HG02610 (cell line): ENCODE measurements at regions not wholly inside any gene's neighbourhood (a gene's known extent, or its start where the extent isn't known, plus 50 kb on each side); places are given as distances from the start of the nearest gene placed in this dataset.
"Not testable (repeated sequence)": the region's sequence is repeated elsewhere in the genome, so short reads cannot be mapped to it uniquely, and the experiment has no call there.

ENCODE experiments used
- ATAC-seq: cut with Tn5 transposase; IDR thresholded peaks from one replicate; pipeline ENCODE4 v1.9.1; 2021; ENCODE audit warnings: mild to moderate bottlenecking, moderate library complexity; ENCODE audit not compliant: unreplicated experiment

DNA sequence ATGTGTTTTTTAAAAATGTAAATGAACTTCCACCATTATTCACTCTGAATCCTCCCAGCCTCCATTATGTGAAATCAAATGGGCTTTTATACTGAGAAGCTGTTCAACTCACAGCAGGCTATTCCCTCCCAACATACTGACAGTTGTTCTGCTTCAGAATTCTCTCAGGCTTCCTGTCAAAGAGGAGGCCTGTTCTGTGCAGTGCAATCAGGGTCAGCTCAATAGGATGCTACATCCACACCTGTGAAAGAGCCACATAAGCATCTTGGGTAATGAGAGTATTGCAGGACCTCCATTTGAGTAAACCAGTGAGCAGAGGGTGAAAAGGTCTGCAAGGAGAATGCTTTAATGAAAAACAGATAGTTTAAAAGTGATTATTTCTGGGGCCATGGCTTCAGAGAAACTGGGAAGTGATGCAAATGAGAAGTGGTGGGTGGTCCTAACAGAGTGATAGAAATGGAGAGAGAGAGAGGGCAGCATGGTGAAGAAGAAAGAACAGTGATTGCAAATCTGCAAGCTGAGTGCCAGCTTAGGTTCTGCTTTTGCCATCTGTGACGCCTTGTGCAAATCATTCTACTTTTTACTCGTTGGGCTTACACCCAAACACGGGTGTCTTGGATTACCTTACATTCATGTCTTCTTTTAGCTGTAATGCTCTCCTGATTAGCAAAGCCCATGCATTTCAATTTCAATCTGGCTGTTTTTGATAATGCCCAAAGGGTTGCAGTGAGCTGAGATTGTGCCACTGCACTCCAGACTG is 202.5 kb upstream of the NMUR2 start:
- no peak for ATAC-seq

DNA sequence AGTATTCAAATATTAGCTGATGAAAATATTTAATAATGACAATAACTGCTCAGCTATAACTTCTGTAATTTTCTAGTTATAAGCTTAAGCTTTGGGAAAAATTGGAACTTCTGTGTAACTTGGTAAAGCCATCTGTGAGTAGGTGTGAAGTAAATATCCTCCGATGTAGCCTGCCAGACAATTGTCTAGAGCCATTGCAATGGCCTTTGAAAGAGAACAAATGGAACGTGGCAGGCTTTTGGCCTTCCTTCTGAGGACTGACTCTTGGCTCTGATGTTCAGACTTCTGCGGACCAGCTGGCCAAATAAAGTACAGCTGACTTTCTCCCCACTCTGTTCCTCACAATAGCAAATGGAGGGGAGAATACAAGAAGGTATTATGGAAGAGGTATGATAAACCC is 203.4 kb upstream of the NMUR2 start:
- no peak for ATAC-seq

DNA sequence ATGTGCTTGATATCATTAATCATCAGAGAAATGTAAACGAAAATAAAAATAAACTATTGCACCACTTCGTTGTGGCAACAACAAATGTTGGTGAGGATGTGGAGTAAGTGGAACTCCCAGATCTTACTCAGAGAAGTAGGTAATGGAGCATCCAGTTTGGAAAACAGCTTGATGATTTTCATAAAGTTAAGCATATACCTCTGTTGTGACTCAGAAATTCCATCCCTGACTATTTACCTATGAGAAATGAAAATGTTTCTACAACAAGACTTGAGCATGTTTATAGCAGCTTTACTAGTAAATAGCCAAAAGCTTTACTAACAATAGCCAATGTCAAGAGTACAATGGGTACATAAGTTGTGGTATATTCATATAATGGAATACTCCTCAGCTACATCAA is 214.7 kb upstream of the NMUR2 start:
- no peak for ATAC-seq

DNA sequence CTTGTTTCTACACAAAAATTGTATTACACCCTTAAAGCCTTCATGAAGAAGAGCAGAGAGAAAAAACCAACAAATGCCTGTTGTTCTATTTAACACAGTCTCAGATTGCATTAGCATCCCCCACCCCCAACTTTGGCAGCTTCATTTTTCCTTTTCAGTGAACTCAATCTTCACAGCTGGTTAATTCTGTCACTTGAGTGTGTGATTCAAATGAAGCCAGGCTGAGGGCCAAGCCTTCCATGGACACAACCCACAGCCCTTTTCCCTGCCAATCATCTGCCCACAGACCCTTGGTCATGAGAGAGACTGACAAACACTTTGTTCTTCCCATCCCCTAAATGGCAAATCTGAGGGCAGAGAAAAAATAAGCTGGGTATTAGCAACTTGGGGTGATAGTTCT is 217.5 kb upstream of the NMUR2 start:
- ATAC-seq: no peak

DNA sequence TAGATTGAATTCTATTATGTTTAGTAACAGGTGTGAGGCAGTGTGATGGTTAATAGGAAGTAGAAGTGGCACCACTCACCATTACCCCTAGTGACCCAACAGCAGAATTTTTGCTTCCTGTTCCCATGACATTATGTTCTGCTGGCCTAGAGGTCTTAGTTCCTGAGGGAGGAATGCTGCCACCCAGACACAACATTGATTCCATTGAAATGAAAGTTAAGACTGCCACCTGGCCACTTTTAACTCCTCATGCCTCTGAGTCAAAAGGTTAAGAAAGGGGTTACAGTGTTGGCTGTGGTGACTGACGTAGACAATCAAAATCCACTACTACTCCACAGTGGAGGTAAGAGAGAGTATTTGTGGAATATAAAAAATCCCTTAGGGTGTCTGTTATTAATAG is 218.9 kb upstream of the NMUR2 start:
- no peak for ATAC-seq

DNA sequence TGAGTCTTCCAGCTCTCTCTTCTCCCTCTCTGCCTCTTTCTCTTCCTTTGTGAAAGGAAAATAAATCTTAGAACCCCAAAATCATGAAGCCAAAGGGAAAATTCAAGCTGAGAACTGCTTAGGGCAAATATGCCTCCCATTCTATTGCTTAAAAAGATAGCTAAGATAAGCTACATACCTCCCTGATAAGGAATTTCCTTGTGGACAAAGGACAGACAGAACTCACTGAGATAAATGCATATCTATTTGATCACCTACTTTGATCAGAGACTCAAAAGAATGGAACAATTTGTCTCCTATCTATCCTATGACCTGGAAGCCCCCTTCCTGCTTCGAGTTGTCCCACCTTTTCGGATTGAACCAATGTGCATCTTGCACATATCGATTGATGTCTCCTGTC is 220.6 kb upstream of the NMUR2 start:
- no peak for ATAC-seq

DNA sequence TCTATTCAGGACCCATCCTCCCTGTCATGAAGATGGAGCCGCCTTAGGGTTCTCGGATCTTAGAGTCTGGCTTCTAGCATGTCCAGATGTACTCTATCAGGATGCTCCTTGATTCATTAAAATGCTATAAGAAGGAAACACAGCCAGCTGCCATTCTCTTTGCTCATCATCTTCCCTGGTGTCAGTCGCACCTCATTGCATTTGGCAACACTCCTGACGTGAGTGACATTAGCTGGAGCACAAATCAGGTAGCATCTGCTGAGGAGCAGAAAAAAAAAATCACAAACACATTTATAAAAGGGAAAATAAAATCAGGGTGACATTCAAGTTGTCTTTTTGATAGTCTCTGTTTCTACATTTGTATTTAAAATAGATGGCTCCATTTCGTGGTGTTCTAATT is 226.1 kb upstream of the NMUR2 start:
- no peak for ATAC-seq

DNA sequence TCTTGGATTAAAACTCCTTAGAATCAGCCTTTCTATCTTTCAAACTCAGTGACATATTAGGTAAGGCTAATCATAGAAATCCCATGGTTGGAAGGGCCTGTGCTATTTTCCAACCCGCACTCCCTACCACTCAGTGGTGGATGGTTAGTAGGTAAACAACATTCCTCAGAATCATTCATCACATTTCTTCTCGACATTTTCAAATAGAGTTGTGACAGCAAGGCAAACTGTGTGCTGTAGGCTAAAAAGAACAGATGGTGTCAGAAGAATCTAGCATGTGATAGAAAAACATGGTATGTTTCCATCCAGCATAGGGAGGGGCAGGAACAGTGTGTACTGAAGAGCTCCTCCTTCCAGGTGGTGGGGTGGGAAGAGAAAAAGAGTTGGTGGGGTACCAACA is 227.3 kb upstream of the NMUR2 start:
- no peak for ATAC-seq

DNA sequence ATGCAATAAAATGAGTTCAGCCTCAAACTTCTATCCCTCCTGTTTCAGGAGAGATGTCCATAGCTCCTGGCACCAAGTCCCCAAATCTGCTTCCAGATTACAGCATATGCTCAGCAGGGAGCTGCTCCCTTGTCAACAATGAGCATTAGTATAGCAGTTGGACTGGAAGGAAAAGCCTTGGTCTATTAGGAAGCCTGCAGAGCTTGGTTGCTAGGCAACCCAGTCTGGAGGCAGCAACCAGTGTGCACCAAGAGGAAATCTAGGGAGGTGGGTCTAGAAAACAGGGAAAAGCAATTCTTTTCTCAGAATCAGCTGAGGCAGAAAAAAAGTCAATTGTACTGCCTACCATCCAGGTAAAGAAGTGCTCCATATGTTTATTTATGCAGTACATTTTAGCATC is 229.5 kb upstream of the NMUR2 start:
- no peak for ATAC-seq

DNA sequence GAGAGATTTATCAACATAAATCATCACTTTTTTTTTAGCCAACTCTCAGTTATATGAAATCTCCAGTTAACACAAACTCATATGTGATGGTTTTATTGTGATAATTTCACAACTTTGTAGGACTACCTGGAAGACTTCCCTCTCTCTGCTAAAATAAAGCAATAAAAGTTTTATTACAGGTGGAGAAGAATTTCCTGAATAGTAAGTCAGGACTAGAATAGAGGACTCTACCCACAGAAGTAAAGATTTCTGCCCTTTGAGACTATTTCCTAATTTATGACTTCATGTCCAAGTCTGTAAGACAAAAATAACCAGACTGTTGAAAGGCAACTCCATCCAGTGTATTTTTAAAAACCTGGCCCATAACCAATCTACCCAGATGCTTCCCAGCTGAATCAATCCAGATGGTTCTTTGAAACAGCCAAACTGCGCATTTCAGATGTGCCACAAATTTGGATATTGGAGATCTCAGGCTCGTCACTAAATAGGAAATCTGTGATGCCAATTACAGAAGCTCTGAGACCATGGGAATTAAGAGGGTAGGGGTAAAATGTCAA is 234.0 kb upstream of the NMUR2 start:
- no peak for ATAC-seq

DNA sequence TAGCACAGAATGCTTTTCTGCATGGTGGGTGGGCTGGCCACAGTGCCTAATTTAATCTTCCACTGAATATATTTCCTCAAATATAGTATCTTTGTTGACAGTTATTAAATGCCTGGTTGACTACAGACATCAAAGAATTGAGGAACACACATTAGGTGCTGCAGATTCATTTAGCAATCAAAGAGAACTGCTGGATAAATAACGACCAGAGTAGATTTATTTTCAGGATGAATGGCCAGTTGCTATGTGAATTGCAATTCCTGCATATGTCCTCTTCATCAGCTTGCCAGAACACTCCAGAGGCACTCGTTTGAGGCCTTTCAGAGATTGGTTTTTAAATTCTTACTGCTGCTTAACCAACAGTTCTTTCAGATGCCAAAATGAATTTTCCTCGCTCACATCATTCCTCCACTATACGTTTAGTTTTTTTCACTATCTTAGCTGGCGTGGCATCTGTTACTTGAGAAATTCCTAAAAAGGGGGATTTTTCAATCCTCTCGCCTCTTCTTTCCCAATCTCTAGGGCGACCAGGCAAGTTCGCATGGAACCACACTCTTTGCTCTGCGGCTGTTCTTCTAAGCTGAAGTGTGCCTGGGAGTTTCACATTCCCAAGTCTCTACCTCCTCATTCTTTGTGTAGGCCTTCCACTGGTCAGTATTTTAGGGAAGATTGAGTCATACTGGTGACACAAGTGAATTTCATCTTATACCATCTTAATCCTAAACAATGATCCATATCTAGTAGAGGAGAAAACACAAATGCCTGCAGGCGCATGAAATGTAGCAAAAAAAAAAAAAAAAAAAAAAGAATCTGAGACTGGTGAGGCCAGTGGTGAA is 237.1 kb upstream of the NMUR2 start:
- ATAC-seq: no peak

DNA sequence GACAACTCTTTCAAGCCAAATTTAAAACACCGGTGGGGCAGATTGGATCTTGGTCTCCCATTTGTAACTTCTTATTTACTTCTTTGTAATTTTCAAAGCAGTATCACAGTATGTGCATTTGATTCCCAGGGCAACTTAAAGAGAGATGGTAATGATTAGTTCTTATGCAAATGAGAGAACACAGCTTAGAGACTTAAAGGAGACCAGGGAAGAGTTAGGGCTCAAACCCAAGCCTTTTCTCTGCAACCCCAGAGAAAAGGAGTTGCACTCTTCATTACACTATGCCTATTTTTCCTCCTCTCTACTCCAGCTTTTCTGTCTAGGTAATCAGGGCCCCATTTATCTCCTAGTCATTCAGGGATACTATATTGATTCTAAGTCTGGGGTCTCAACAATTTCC is 237.8 kb upstream of the NMUR2 start:
- no peak for ATAC-seq

DNA sequence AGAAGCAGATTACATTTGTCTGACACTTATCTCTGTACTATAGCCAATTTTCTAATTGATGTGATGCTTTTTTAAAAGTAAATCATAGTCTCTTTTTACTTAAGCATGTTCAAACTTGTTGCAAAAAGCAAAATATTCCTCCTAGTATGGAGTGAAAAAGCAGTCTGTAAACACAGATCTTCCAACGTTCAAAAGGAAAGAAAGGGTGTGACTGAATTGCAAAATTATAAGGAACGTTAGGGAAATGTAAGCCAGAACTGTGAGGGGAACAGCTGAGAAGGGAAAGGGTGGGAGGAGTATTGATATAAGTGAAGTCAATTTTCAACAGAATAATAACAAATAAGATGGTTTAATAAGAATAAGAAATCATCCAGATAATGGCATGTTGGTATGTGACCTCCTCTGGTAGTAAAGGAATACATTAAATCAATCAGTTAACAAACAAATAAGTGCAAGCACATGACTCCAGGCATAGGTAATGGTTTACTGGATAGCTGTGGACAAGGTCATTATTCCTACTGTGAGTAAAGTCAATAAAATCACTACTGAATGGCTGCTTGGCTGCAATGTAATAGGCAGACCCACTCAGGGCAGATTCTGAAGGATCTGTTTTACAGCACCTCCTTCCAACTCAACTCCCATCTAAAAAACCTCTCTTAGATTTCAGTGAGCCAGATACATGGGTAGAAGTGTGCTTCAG is 239.1 kb upstream of the NMUR2 start:
- ATAC-seq: no peak

DNA sequence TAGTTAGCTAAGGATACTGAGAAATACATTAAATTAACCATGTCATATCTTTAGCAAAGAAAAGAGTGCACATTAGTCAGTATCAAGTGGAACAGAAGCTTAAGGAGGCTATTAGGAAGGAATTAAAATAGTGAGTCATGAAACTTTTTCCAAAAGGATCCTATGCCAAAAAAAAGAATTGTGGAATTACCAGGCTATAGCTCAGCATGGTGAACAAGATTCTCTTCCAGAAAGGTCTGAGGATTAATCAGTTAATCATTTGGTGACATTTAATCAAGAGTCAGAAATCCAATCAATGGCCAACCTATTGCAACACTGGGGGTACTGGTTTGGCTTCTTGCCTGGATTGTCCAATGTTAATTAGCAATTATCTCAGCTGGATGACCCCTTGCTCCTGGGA is 244.5 kb upstream of the NMUR2 start:
- ATAC-seq: no peak

DNA sequence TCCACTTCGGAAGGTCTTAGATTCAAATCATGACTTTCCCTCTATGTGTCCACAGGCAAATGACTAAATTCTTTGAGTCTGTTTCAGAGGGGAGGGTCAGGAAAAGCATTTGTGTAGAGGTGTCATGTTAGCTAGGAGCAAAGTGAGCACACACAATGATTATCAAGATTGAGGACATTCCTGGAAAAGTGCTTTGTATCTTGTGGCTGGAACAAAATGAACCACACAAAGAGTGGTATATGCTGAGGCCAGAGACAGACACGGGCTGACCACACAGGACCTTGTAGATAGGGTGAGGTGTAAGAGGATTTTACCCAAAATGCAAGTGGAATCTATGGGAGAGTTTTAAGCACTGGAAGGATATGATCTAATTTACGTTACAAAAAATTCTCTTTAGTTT is 245.3 kb upstream of the NMUR2 start:
- no peak for ATAC-seq

DNA sequence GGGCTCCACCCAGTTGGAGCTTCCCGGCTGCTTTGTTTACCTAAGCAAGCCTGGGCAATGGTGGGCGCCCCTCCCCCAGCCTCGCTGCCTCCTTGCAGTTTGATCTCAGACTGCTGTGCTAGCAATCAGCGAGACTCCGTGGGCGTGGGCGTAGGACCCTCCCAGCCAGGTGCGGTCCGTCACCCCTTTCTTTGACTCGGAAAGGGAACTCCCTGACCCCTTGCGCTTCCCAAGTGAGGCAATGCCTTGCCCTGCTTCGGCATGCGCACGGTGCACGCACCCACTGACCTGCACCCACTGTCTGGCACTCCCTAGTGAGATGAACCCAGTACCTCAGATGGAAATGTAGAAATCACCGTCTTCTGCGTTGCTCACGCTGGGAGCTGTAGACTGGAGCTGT is 254.4 kb upstream of the NMUR2 start:
- not testable (repeated sequence) for ATAC-seq

DNA sequence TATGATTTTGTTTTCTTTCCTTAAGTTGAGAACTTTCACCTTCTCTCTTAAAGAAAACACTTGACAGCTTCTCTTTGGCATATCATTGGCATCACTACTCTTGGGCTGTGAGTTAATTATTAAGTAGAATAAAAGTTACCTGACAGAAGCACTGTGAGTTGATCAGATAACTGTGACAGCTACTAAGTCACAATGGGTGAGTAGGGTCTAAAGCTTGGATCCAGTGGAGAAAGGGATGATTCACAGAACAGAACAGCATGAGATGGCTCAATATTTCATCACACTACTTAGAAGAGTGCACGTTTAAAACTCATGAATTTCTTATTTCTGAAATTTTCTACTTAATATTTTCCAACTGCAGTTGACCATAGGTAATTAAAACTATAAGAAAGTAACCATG is 268.5 kb upstream of the NMUR2 start:
- no peak for ATAC-seq

DNA sequence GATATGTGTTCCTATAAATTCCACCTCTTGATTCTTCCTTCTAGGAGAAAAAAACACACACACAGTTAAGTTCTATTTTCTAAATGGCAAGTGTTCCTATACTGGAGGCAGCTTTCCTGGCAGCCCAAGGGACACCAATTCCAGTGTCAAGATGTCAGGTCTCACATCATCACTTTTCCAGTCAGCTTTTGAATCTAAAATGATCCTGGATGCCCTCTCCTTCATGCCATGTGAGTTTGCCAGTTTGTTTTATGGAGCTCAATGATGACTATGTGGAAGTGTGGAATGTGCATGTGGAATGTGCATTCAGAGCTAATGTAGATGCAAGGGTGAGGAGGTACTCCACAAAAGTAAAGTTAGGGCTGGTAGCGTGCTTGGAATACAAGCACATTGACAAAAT is 269.3 kb upstream of the NMUR2 start:
- ATAC-seq: no peak

DNA sequence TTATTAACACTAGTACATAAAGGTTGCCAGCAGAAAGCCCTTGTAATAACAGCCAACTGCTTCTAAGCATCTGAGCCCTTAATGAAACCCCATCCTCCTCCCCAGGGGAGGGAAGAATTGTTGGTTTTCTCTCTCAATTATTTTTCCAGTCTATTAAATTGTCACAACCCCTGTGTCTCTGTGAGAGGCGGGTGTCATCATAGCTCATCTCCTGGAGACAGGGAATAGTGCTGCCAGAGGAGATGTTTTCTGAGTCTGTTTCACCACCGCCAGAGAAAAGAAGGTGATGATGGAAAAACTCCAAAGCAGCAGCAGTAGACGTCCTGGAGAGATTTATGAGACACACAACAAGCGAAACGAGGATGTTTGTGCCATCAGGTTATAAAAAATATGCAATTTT is 271.1 kb upstream of the NMUR2 start:
- ATAC-seq: no peak

DNA sequence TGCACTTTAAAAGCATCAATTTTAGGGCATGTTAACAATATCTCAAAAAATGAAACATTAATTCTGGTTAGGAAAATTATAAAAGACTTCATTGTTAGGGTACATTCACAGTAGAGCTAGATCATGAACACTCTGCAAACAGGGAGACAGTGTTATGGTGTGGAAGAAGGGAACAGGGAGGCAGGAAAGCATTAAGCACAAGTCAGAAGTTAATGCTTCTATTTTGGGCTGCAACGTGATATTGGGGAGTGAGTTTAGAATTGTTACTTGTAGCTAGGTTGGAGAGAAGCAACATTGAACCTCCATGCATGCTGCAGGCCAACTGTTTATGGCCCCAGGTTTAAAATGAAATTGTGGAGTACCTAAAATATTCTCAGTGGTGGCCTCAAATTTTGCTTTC is 278.1 kb upstream of the NMUR2 start:
- no peak for ATAC-seq

DNA sequence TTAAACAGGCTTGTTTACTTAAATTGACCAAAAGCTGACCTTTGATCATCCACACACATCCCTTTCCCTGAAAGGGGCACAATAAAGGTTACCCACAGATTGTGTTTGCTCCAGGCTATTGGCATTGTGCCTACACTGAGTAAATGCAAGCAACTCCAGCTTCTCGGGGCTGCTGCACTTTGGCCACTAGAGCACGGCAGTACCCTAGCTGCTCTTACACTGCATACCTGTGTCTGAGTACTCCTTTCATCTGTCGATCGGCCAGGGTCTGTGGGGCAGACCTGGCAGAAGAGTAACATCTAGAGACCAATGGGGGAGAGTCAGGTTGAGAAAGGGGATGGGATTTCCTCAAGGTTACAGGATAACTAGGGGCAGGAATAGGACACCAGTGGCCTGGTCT is 281.9 kb upstream of the NMUR2 start:
- no peak for ATAC-seq
